Liver (tissue), 8 donors: ENCODE measurements at regions not wholly inside any gene's neighbourhood (a gene's known extent, or its start where the extent isn't known, plus 50 kb on each side); places are given as distances from the start of the nearest gene placed in this dataset.
A peak's percentile ranks its signal among the peaks of the same experiment; 100 is the strongest.

Source experiments
- DNase-seq: peaks from one replicate; pipeline ENCODE4 v3.0.0-alpha.2; 2017; ENCODE audit warnings: low spot score
- H3K27ac ChIP-seq, 2 donors: one replicate each; pipeline ENCODE4 v1.7.0; 2013; ENCODE audit warnings: inconsistent platforms in 2 of 2, low read length in 2 of 2, control low read depth in 1 of 2, low read depth in 1 of 2, mild to moderate bottlenecking in 1 of 2
- H3K27me3 ChIP-seq, 4 donors: one replicate each; pipeline versions ENCODE4 v1.6.1 to v1.7.0; 2013; ENCODE audit warnings: low read length in 3 of 4, inconsistent platforms in 1 of 4, mild to moderate bottlenecking in 1 of 4, moderate library complexity in 1 of 4; ENCODE audit not compliant: control insufficient read depth in 4 of 4, insufficient read depth in 4 of 4
- H3K36me3 ChIP-seq, 4 donors: one replicate each; pipeline versions ENCODE4 v1.6.1 to v1.7.0; 2013; ENCODE audit warnings: low read length in 3 of 4, mild to moderate bottlenecking in 3 of 4, low read depth in 1 of 4, moderate library complexity in 1 of 4; ENCODE audit not compliant: control insufficient read depth in 4 of 4, insufficient read depth in 3 of 4
- H3K4me1 ChIP-seq, 4 donors: one replicate each; pipeline versions ENCODE4 v1.6.1 to v1.7.0; 2013; ENCODE audit warnings: low read length in 3 of 4, mild to moderate bottlenecking in 3 of 4, moderate library complexity in 1 of 4; ENCODE audit not compliant: control insufficient read depth in 4 of 4, insufficient read depth in 4 of 4
- H3K4me3 ChIP-seq, 3 donors: one replicate each; pipeline versions ENCODE4 v1.6.1 to v1.7.0; 2013; ENCODE audit warnings: low read length in 3 of 3, control low read depth in 1 of 3, low read depth in 1 of 3, mild to moderate bottlenecking in 1 of 3
- H3K9ac ChIP-seq, 2 donors: one replicate each; pipeline ENCODE4 v1.7.0; 2013; ENCODE audit warnings: low read length in 2 of 2, mild to moderate bottlenecking in 2 of 2, moderate library complexity in 2 of 2, control low read depth in 1 of 2, low read depth in 1 of 2
- H3K9me3 ChIP-seq, 4 donors: one replicate each; pipeline versions ENCODE4 v1.6.1 to v1.7.0; 2013; ENCODE audit warnings: low read length in 3 of 4; ENCODE audit not compliant: control insufficient read depth in 4 of 4
- CTCF ChIP-seq: fragments of 150-350 bp; IDR thresholded peaks from 2 replicates; pipeline ENCODE4 v1.5.1; 2017; ENCODE audit warnings: improper control_type of control experiment, low read depth, low read length; ENCODE audit not compliant: missing input control
- EGR1 ChIP-seq, 2 donors: IDR thresholded peaks; 2 replicates each; pipeline ENCODE4 v1.6.1; 2016 to 2018; ENCODE audit warnings: antibody characterized with exemption in 2 of 2, low read depth in 2 of 2
- FOXA2 ChIP-seq: IDR thresholded peaks from 2 replicates; pipeline ENCODE4 v1.6.1; 2016; ENCODE audit warnings: antibody characterized with exemption
- GABPA ChIP-seq, 2 donors: IDR thresholded peaks in 1 of 2; conservative IDR thresholded peaks in 1 of 2; 2 replicates each; pipeline ENCODE4 v1.6.1; 2016; ENCODE audit warnings: antibody characterized with exemption in 2 of 2, mild to moderate bottlenecking in 1 of 2, moderate library complexity in 1 of 2
- HNF4A ChIP-seq, 2 donors: conservative IDR thresholded peaks; 2 replicates each; pipeline ENCODE4 v1.6.1; 2016; ENCODE audit warnings: antibody characterized with exemption in 2 of 2, mild to moderate bottlenecking in 2 of 2
- HNF4G ChIP-seq: IDR thresholded peaks from 2 replicates; pipeline ENCODE4 v1.6.1; 2016; ENCODE audit warnings: antibody characterized with exemption
- NR2F2 ChIP-seq: IDR thresholded peaks from 2 replicates; pipeline ENCODE4 v1.6.1; 2016; ENCODE audit warnings: antibody characterized with exemption
- RAD21 ChIP-seq, 2 donors: IDR thresholded peaks; 2 replicates each; pipeline ENCODE4 v1.6.1; 2016; ENCODE audit warnings: antibody characterized with exemption in 2 of 2, mild to moderate bottlenecking in 2 of 2
- SP1 ChIP-seq: IDR thresholded peaks from 2 replicates; pipeline ENCODE4 v1.6.1; 2018; ENCODE audit warnings: antibody characterized with exemption, mild to moderate bottlenecking
- TAF1 ChIP-seq: conservative IDR thresholded peaks from 2 replicates; pipeline ENCODE4 v1.6.1; 2016; ENCODE audit warnings: antibody characterized with exemption, mild to moderate bottlenecking
- WGBS: extraction: QIAGEN DNeasy Blood & Tissue Kit; methylation state at CpG from one replicate; pipeline ENCODE4 v1.1.7; 2013; 5-methylcytosine and 5-hydroxymethylcytosine counted together
- TF ChIP-seq, protein P1 (sequence below): IDR thresholded peaks from 2 replicates; pipeline ENCODE4 v1.6.1; 2016; ENCODE audit warnings: antibody characterized with exemption
- TF ChIP-seq, protein P2 (sequence below): IDR thresholded peaks from 2 replicates; pipeline ENCODE4 v1.6.1; 2016; ENCODE audit warnings: antibody characterized with exemption, mild to moderate bottlenecking
- TF ChIP-seq, protein P3 (sequence below): IDR thresholded peaks from 2 replicates; pipeline ENCODE4 v1.6.1; 2016; ENCODE audit warnings: antibody characterized with exemption
- donor health status: healthy.
- donor health status: healthy.
- donor health status: healthy.
- donor health status: healthy.
- donor health status: healthy.

GRCh38 chr10:62550173-62550572 lies 176.0 kb downstream of the ZNF365 start:
- Histone ChIP-seq H3K36me3 (no peaks in the 10 kb centered on the region), H3K27me3 (no peaks in the 10 kb centered on the region), H3K4me1 (peaks cover 0 to 2% (median 0%) of the 10 kb centered on the region in 4 donors), H3K27ac (no peak overlapping the region), H3K9me3 (no peaks in the 10 kb centered on the region), H3K4me3 (no peak overlapping the region), H3K9ac (no peak overlapping the region)
- 80% methylated on average over 1 of the region's 1 CpG for WGBS
- TF ChIP-seq FOXA2 (no peak), SP1 (no peak), GABPA (IDR thresholded peaks at IDR 0.05 in 1 of 2, conservative IDR thresholded peaks at IDR 0.05 in 1 of 2) (no peak), HNF4A (conservative IDR thresholded peaks at IDR 0.05) (no peak), NR2F2 (no peak), EGR1 (IDR thresholded peaks at IDR 0.05; ENCODE audit: low read depth in 2 of 2) (no peak), RAD21 (IDR thresholded peaks at IDR 0.05) (no peak), HNF4G (no peak), TAF1 (no peak)
- TF ChIP-seq, protein P1, sequence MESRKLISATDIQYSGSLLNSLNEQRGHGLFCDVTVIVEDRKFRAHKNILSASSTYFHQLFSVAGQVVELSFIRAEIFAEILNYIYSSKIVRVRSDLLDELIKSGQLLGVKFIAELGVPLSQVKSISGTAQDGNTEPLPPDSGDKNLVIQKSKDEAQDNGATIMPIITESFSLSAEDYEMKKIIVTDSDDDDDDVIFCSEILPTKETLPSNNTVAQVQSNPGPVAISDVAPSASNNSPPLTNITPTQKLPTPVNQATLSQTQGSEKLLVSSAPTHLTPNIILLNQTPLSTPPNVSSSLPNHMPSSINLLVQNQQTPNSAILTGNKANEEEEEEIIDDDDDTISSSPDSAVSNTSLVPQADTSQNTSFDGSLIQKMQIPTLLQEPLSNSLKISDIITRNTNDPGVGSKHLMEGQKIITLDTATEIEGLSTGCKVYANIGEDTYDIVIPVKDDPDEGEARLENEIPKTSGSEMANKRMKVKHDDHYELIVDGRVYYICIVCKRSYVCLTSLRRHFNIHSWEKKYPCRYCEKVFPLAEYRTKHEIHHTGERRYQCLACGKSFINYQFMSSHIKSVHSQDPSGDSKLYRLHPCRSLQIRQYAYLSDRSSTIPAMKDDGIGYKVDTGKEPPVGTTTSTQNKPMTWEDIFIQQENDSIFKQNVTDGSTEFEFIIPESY = no peak
- TF ChIP-seq, protein P2, sequence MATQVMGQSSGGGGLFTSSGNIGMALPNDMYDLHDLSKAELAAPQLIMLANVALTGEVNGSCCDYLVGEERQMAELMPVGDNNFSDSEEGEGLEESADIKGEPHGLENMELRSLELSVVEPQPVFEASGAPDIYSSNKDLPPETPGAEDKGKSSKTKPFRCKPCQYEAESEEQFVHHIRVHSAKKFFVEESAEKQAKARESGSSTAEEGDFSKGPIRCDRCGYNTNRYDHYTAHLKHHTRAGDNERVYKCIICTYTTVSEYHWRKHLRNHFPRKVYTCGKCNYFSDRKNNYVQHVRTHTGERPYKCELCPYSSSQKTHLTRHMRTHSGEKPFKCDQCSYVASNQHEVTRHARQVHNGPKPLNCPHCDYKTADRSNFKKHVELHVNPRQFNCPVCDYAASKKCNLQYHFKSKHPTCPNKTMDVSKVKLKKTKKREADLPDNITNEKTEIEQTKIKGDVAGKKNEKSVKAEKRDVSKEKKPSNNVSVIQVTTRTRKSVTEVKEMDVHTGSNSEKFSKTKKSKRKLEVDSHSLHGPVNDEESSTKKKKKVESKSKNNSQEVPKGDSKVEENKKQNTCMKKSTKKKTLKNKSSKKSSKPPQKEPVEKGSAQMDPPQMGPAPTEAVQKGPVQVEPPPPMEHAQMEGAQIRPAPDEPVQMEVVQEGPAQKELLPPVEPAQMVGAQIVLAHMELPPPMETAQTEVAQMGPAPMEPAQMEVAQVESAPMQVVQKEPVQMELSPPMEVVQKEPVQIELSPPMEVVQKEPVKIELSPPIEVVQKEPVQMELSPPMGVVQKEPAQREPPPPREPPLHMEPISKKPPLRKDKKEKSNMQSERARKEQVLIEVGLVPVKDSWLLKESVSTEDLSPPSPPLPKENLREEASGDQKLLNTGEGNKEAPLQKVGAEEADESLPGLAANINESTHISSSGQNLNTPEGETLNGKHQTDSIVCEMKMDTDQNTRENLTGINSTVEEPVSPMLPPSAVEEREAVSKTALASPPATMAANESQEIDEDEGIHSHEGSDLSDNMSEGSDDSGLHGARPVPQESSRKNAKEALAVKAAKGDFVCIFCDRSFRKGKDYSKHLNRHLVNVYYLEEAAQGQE = no peak
- TF ChIP-seq, protein P3, sequence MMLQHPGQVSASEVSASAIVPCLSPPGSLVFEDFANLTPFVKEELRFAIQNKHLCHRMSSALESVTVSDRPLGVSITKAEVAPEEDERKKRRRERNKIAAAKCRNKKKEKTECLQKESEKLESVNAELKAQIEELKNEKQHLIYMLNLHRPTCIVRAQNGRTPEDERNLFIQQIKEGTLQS = no peak
- DNase-seq = no peak

- no peak overlapping the region for H3K9ac ChIP-seq
- no peaks in the 10 kb centered on the region for H3K27me3 ChIP-seq
- TF ChIP-seq RAD21 (IDR thresholded peaks at IDR 0.05) (peak; percentile 85), CTCF (peak; percentile 57), SP1 (no peak), NR2F2 (no peak), HNF4A (conservative IDR thresholded peaks at IDR 0.05) (no peak)
- H3K36me3 ChIP-seq = no peaks in the 10 kb centered on the region
- WGBS = 55% methylated on average over 7 of the region's 7 CpGs
- H3K4me1 ChIP-seq = peaks cover 0 to 2% (median 0%) of the 10 kb centered on the region in 4 donors
- H3K9me3 ChIP-seq = no peaks in the 10 kb centered on the region
- DNase-seq = no peak
- no peak overlapping the region for H3K27ac ChIP-seq
- H3K4me3 ChIP-seq = no peak overlapping the region
These were observed 180.5 kb downstream of the ZNF365 start for GRCh38 chr10:62554632-62555199.
